Liver (tissue), 8 donors: ENCODE measurements at regions not wholly inside any gene's neighbourhood (a gene's known extent, or its start where the extent isn't known, plus 50 kb on each side); places are given as distances from the start of the nearest gene placed in this dataset.

Experiments used
- DNase-seq: peaks from one replicate; pipeline ENCODE4 v3.0.0-alpha.2; 2017; ENCODE audit warnings: low spot score
- H3K27ac ChIP-seq, 2 donors: one replicate each; pipeline ENCODE4 v1.7.0; 2013; ENCODE audit warnings: inconsistent platforms in 2 of 2, low read length in 2 of 2, control low read depth in 1 of 2, low read depth in 1 of 2, mild to moderate bottlenecking in 1 of 2
- H3K27me3 ChIP-seq, 4 donors: one replicate each; pipeline versions ENCODE4 v1.6.1 to v1.7.0; 2013; ENCODE audit warnings: low read length in 3 of 4, inconsistent platforms in 1 of 4, mild to moderate bottlenecking in 1 of 4, moderate library complexity in 1 of 4; ENCODE audit not compliant: control insufficient read depth in 4 of 4, insufficient read depth in 4 of 4
- H3K36me3 ChIP-seq, 4 donors: one replicate each; pipeline versions ENCODE4 v1.6.1 to v1.7.0; 2013; ENCODE audit warnings: low read length in 3 of 4, mild to moderate bottlenecking in 3 of 4, low read depth in 1 of 4, moderate library complexity in 1 of 4; ENCODE audit not compliant: control insufficient read depth in 4 of 4, insufficient read depth in 3 of 4
- H3K4me1 ChIP-seq, 4 donors: one replicate each; pipeline versions ENCODE4 v1.6.1 to v1.7.0; 2013; ENCODE audit warnings: low read length in 3 of 4, mild to moderate bottlenecking in 3 of 4, moderate library complexity in 1 of 4; ENCODE audit not compliant: control insufficient read depth in 4 of 4, insufficient read depth in 4 of 4
- H3K4me3 ChIP-seq, 3 donors: one replicate each; pipeline versions ENCODE4 v1.6.1 to v1.7.0; 2013; ENCODE audit warnings: low read length in 3 of 3, control low read depth in 1 of 3, low read depth in 1 of 3, mild to moderate bottlenecking in 1 of 3
- H3K9ac ChIP-seq, 2 donors: one replicate each; pipeline ENCODE4 v1.7.0; 2013; ENCODE audit warnings: low read length in 2 of 2, mild to moderate bottlenecking in 2 of 2, moderate library complexity in 2 of 2, control low read depth in 1 of 2, low read depth in 1 of 2
- H3K9me3 ChIP-seq, 4 donors: one replicate each; pipeline versions ENCODE4 v1.6.1 to v1.7.0; 2013; ENCODE audit warnings: low read length in 3 of 4; ENCODE audit not compliant: control insufficient read depth in 4 of 4
- ATF3 ChIP-seq: IDR thresholded peaks from 2 replicates; pipeline ENCODE4 v1.6.1; 2016; ENCODE audit warnings: antibody characterized with exemption
- CTCF ChIP-seq: fragments of 150-350 bp; IDR thresholded peaks from 2 replicates; pipeline ENCODE4 v1.5.1; 2017; ENCODE audit warnings: improper control_type of control experiment, low read depth, low read length; ENCODE audit not compliant: missing input control
- EGR1 ChIP-seq, 2 donors: IDR thresholded peaks; 2 replicates each; pipeline ENCODE4 v1.6.1; 2016 to 2018; ENCODE audit warnings: antibody characterized with exemption in 2 of 2, low read depth in 2 of 2
- FOXA1 ChIP-seq: IDR thresholded peaks from 2 replicates; pipeline ENCODE4 v1.6.1; 2016; ENCODE audit warnings: antibody characterized with exemption
- FOXA2 ChIP-seq: IDR thresholded peaks from 2 replicates; pipeline ENCODE4 v1.6.1; 2016; ENCODE audit warnings: antibody characterized with exemption
- GABPA ChIP-seq, 2 donors: IDR thresholded peaks in 1 of 2; conservative IDR thresholded peaks in 1 of 2; 2 replicates each; pipeline ENCODE4 v1.6.1; 2016; ENCODE audit warnings: antibody characterized with exemption in 2 of 2, mild to moderate bottlenecking in 1 of 2, moderate library complexity in 1 of 2
- HNF4A ChIP-seq, 2 donors: conservative IDR thresholded peaks; 2 replicates each; pipeline ENCODE4 v1.6.1; 2016; ENCODE audit warnings: antibody characterized with exemption in 2 of 2, mild to moderate bottlenecking in 2 of 2
- HNF4G ChIP-seq: IDR thresholded peaks from 2 replicates; pipeline ENCODE4 v1.6.1; 2016; ENCODE audit warnings: antibody characterized with exemption
- JUND ChIP-seq, 2 donors: IDR thresholded peaks; 2 replicates each; pipeline ENCODE4 v1.6.1; 2016; ENCODE audit warnings: antibody characterized with exemption in 2 of 2
- NR2F2 ChIP-seq: IDR thresholded peaks from 2 replicates; pipeline ENCODE4 v1.6.1; 2016; ENCODE audit warnings: antibody characterized with exemption
- RAD21 ChIP-seq, 2 donors: IDR thresholded peaks; 2 replicates each; pipeline ENCODE4 v1.6.1; 2016; ENCODE audit warnings: antibody characterized with exemption in 2 of 2, mild to moderate bottlenecking in 2 of 2
- RXRA ChIP-seq, 2 donors: IDR thresholded peaks; 2 replicates each; pipeline ENCODE4 v1.6.1; 2017 to 2018; ENCODE audit warnings: antibody characterized with exemption in 2 of 2, mild to moderate bottlenecking in 1 of 2
- SP1 ChIP-seq: IDR thresholded peaks from 2 replicates; pipeline ENCODE4 v1.6.1; 2018; ENCODE audit warnings: antibody characterized with exemption, mild to moderate bottlenecking
- TAF1 ChIP-seq: conservative IDR thresholded peaks from 2 replicates; pipeline ENCODE4 v1.6.1; 2016; ENCODE audit warnings: antibody characterized with exemption, mild to moderate bottlenecking
- YY1 ChIP-seq: IDR thresholded peaks from 2 replicates; pipeline ENCODE4 v1.6.1; 2016; ENCODE audit warnings: antibody characterized with exemption, mild to moderate bottlenecking
- WGBS: extraction: QIAGEN DNeasy Blood & Tissue Kit; methylation state at CpG from one replicate; pipeline ENCODE4 v1.1.7; 2013; 5-methylcytosine and 5-hydroxymethylcytosine counted together
- TF ChIP-seq, protein P1 (sequence below): IDR thresholded peaks from 2 replicates; pipeline ENCODE4 v1.6.1; 2016; ENCODE audit warnings: antibody characterized with exemption
- TF ChIP-seq, protein P2 (sequence below): IDR thresholded peaks from 2 replicates; pipeline ENCODE4 v1.6.1; 2016; ENCODE audit warnings: antibody characterized with exemption, mild to moderate bottlenecking
- TF ChIP-seq, protein P3 (sequence below): IDR thresholded peaks from 2 replicates; pipeline ENCODE4 v1.6.1; 2016; ENCODE audit warnings: antibody characterized with exemption
- donor health status: healthy.
- donor health status: healthy.
- donor health status: healthy.
- donor health status: healthy.
- donor health status: healthy.

DNA sequence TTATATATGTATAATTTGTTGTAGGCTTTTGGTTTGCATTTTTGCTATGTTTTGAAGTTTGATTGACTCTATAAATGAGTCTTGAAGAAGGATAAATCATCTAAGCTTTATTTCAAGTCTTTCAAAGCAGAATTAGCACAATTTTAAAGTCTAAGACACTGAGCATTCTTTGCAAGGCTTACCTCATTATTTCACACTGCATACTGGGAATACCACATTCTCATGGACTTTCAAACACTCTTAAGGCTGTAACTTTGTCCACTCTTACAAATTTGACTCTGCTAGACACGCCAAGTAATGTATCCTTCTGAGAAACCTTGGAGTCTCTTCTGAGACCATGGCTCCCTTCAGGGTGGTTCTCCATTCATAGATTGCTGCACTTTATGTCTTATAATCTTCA lies 281.3 kb upstream of the COL8A1 start:
- Histone ChIP-seq H3K4me1 (no peaks in the 10 kb centered on the region), H3K4me3 (no peak overlapping the region), H3K27ac (no peak overlapping the region), H3K27me3 (no peaks in the 10 kb centered on the region), H3K9me3 (no peaks in the 10 kb centered on the region), H3K9ac (no peak overlapping the region), H3K36me3 (no peaks in the 10 kb centered on the region)
- no peak for TF ChIP-seq ATF3
- TF ChIP-seq GABPA (IDR thresholded peaks at IDR 0.05 in 1 of 2, conservative IDR thresholded peaks at IDR 0.05 in 1 of 2): no peak
- TF ChIP-seq TAF1: no peak
- WGBS: 44% methylated on average over 1 of the region's 1 CpG
- DNase-seq: no peak

- Histone ChIP-seq H3K9me3 (no peaks in the 10 kb centered on the region), H3K9ac (no peak overlapping the region), H3K4me1 (no peaks in the 10 kb centered on the region), H3K4me3 (no peak overlapping the region), H3K27ac (no peak overlapping the region), H3K36me3 (no peaks in the 10 kb centered on the region), H3K27me3 (no peaks in the 10 kb centered on the region)
- TF ChIP-seq RXRA (IDR thresholded peaks at IDR 0.05) (no peak), JUND (IDR thresholded peaks at IDR 0.05) (no peak), TAF1 (no peak), YY1 (no peak), SP1 (no peak), FOXA2 (no peak), RAD21 (IDR thresholded peaks at IDR 0.05) (no peak), CTCF (no peak), ATF3 (no peak), EGR1 (IDR thresholded peaks at IDR 0.05; ENCODE audit: low read depth in 2 of 2) (no peak), HNF4G (no peak), HNF4A (conservative IDR thresholded peaks at IDR 0.05) (no peak), FOXA1 (no peak), NR2F2 (no peak), GABPA (IDR thresholded peaks at IDR 0.05 in 1 of 2, conservative IDR thresholded peaks at IDR 0.05 in 1 of 2) (no peak)
- TF ChIP-seq, protein P1, sequence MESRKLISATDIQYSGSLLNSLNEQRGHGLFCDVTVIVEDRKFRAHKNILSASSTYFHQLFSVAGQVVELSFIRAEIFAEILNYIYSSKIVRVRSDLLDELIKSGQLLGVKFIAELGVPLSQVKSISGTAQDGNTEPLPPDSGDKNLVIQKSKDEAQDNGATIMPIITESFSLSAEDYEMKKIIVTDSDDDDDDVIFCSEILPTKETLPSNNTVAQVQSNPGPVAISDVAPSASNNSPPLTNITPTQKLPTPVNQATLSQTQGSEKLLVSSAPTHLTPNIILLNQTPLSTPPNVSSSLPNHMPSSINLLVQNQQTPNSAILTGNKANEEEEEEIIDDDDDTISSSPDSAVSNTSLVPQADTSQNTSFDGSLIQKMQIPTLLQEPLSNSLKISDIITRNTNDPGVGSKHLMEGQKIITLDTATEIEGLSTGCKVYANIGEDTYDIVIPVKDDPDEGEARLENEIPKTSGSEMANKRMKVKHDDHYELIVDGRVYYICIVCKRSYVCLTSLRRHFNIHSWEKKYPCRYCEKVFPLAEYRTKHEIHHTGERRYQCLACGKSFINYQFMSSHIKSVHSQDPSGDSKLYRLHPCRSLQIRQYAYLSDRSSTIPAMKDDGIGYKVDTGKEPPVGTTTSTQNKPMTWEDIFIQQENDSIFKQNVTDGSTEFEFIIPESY: no peak
- TF ChIP-seq, protein P2, sequence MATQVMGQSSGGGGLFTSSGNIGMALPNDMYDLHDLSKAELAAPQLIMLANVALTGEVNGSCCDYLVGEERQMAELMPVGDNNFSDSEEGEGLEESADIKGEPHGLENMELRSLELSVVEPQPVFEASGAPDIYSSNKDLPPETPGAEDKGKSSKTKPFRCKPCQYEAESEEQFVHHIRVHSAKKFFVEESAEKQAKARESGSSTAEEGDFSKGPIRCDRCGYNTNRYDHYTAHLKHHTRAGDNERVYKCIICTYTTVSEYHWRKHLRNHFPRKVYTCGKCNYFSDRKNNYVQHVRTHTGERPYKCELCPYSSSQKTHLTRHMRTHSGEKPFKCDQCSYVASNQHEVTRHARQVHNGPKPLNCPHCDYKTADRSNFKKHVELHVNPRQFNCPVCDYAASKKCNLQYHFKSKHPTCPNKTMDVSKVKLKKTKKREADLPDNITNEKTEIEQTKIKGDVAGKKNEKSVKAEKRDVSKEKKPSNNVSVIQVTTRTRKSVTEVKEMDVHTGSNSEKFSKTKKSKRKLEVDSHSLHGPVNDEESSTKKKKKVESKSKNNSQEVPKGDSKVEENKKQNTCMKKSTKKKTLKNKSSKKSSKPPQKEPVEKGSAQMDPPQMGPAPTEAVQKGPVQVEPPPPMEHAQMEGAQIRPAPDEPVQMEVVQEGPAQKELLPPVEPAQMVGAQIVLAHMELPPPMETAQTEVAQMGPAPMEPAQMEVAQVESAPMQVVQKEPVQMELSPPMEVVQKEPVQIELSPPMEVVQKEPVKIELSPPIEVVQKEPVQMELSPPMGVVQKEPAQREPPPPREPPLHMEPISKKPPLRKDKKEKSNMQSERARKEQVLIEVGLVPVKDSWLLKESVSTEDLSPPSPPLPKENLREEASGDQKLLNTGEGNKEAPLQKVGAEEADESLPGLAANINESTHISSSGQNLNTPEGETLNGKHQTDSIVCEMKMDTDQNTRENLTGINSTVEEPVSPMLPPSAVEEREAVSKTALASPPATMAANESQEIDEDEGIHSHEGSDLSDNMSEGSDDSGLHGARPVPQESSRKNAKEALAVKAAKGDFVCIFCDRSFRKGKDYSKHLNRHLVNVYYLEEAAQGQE: no peak
- TF ChIP-seq, protein P3, sequence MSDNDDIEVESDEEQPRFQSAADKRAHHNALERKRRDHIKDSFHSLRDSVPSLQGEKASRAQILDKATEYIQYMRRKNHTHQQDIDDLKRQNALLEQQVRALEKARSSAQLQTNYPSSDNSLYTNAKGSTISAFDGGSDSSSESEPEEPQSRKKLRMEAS: no peak
- DNase-seq: no peak
- 56% methylated on average over 2 of the region's 2 CpGs for WGBS
Measured at GRCh38 chr3:99356696-99357095, 281.7 kb upstream of the COL8A1 start.
